Right lobe of liver (tissue), 6 donors: ENCODE measurements at regions not wholly inside any gene's neighbourhood (a gene's known extent, or its start where the extent isn't known, plus 50 kb on each side); places are given as distances from the start of the nearest gene placed in this dataset.

ENCODE experiments used
- ATAC-seq, 4 donors: fragments of 200-7000 bp; cut with Tn5 transposase; one replicate each; pipeline ENCODE4 v1.9.1; 2020; ENCODE audit warnings: mild to moderate bottlenecking in 4 of 4, moderate library complexity in 4 of 4
- DNase-seq, 3 donors: peaks; one replicate each; pipeline ENCODE4 v3.0.0-alpha.2; 2020
- H3K27ac ChIP-seq, 3 donors: fragments of 200-600 bp; one replicate each; pipeline ENCODE4 v1.8.0; 2022
- H3K27me3 ChIP-seq, 2 donors: fragments of 200-600 bp; one replicate each; pipeline ENCODE4 v1.8.0; 2022
- H3K36me3 ChIP-seq, 4 donors: fragments of 200-600 bp; sonication (generic) in 1 of 4; one replicate each; pipeline versions ENCODE4 v1.5.1 to v1.8.0; 2017 to 2022; ENCODE audit warnings: control low read depth in 1 of 4
- H3K4me1 ChIP-seq, 4 donors: fragments of 200-600 bp; sonication (generic) in 1 of 4; one replicate each; pipeline versions ENCODE4 v1.5.1 to v1.8.0; 2017 to 2022; ENCODE audit warnings: control low read depth in 1 of 4
- H3K4me3 ChIP-seq, 3 donors: fragments of 200-600 bp; one replicate each; pipeline ENCODE4 v1.8.0; 2022
- H3K9me3 ChIP-seq, 4 donors: fragments of 200-600 bp; sonication (generic) in 1 of 4; one replicate each; pipeline versions ENCODE4 v1.5.1 to v1.8.0; 2017 to 2022; ENCODE audit warnings: control low read depth in 1 of 4
- CTCF ChIP-seq, 4 donors: fragments of 200-600 bp in 3 of 4; fragments of 450-650 bp in 1 of 4; IDR thresholded peaks; one replicate each; pipeline versions ENCODE4 v1.5.1 to v1.8.0; 2016 to 2022; ENCODE audit warnings: antibody characterized with exemption in 4 of 4, mild to moderate bottlenecking in 2 of 4
- POLR2A ChIP-seq: fragments of 450-650 bp; IDR thresholded peaks from one replicate; pipeline ENCODE4 v1.6.1; 2017; ENCODE audit warnings: antibody characterized with exemption, mild to moderate bottlenecking
- WGBS: methylation state at CpG from one replicate; pipeline ENCODE4 v1.1.6; 2018; ENCODE audit warnings: low coverage, low lambda C conversion rate; ENCODE audit not compliant: insufficient coverage; ENCODE audit errors: missing lambda C conversion rate; 5-methylcytosine and 5-hydroxymethylcytosine counted together
- intact Hi-C, 2 donors: fragments of 100-400 bp; cut with DNase I; formaldehyde crosslinking; loops; one replicate each; pipeline versions ENCODE4 v1.11.2 to v1.14.1; 2022
- donor health status: DM: no; HTN: yes; CAD: no.
- donor health status: DM: no; HTN: no; CAD: no.
- donor health status: DM: no; HTN: no; CAD: no.
- donor health status: DM: no; HTN: yes; CAD: no.
- donor health status: DM: no; HTN: yes; CAD: no.

- no peaks in the 10 kb centered on the region for H3K9me3 ChIP-seq
- TF ChIP-seq CTCF (IDR thresholded peaks at IDR 0.05) (no peak), POLR2A (no peak)
- DNase-seq (no peak), ATAC-seq (no peak)
- no peaks in the 10 kb centered on the region for H3K36me3 ChIP-seq
- H3K4me1 ChIP-seq, result no peaks in the 10 kb centered on the region
- no peaks in the 10 kb centered on the region for H3K27me3 ChIP-seq
- WGBS, result 56% methylated on average over 9 of the region's 11 CpGs
- no peak overlapping the region for H3K27ac ChIP-seq
- no peak overlapping the region for H3K4me3 ChIP-seq
- intact Hi-C loops, result no loop called here
Measured at GRCh38 chr19:31419871-31420445, 70.7 kb upstream of the TSHZ3 start.

- TF ChIP-seq CTCF (IDR thresholded peaks at IDR 0.05), result no peak
- TF ChIP-seq POLR2A, result no peak
- H3K36me3 ChIP-seq, result no peaks in the 10 kb centered on the region
- no peaks in the 10 kb centered on the region for H3K27me3 ChIP-seq
- H3K27ac ChIP-seq, result no peak overlapping the region
- DNase-seq (no peak), ATAC-seq (no peak)
- 37% methylated on average over 6 of the region's 6 CpGs for WGBS
- H3K9me3 ChIP-seq, result no peaks in the 10 kb centered on the region
- H3K4me1 ChIP-seq, result no peaks in the 10 kb centered on the region
- intact Hi-C loops, result no loop called here
- no peak overlapping the region for H3K4me3 ChIP-seq
Measured at GRCh38 chr19:31421082-31421481, 71.8 kb upstream of the TSHZ3 start.

GRCh38 chr19:31421856-31422255 is 72.6 kb upstream of the TSHZ3 start:
- Histone ChIP-seq H3K4me3 (no peak overlapping the region), H3K36me3 (no peaks in the 10 kb centered on the region), H3K9me3 (no peaks in the 10 kb centered on the region), H3K27me3 (no peaks in the 10 kb centered on the region), H3K27ac (no peak overlapping the region), H3K4me1 (no peaks in the 10 kb centered on the region)
- ATAC-seq (no peak), DNase-seq (no peak)
- TF ChIP-seq CTCF (IDR thresholded peaks at IDR 0.05) (no peak), POLR2A (no peak)
- WGBS, result 65% methylated on average over 6 of the region's 20 CpGs
- intact Hi-C loops, result no loop called here

GRCh38 chr19:31423896-31424295 is 74.7 kb upstream of the TSHZ3 start:
- TF ChIP-seq POLR2A (no peak), CTCF (IDR thresholded peaks at IDR 0.05) (no peak)
- Histone ChIP-seq H3K9me3 (no peaks in the 10 kb centered on the region), H3K4me3 (no peak overlapping the region), H3K4me1 (no peaks in the 10 kb centered on the region), H3K27ac (no peak overlapping the region), H3K36me3 (no peaks in the 10 kb centered on the region), H3K27me3 (no peaks in the 10 kb centered on the region)
- WGBS, result 74% methylated on average over 2 of the region's 2 CpGs
- intact Hi-C loops, result no loop called here
- ATAC-seq (no peak), DNase-seq (no peak)
